Stimulated activated effector memory CD8-positive, alpha-beta T cell treated with anti-CD3 and anti-CD28 coated beads, Interleukin-12 subunit alpha, Interleukin-12 subunit beta, amount 100 ng/mL, for 72 hours (primary cell): ENCODE measurements at regions not wholly inside any gene's neighbourhood (a gene's known extent, or its start where the extent isn't known, plus 50 kb on each side); places are given as distances from the start of the nearest gene placed in this dataset.

Source experiments
- ATAC-seq: fragments of 150-1000 bp; cut with Tn5 transposase; 2 replicates; pipeline ENCODE4 v1.10.0; 2021
- DNase-seq, 2 donors: peaks; one replicate each; pipeline ENCODE4 v3.0.0; 2021 to 2022; ENCODE audit warnings: low spot score in 2 of 2
- H3K27ac Mint-ChIP-seq: one replicate; pipeline ENCODE4 v1.8.0; 2022; ENCODE audit warnings: mild to moderate bottlenecking, mixed read lengths
- H3K36me3 Mint-ChIP-seq: one replicate; pipeline ENCODE4 v1.8.0; 2022; ENCODE audit warnings: mild to moderate bottlenecking, mixed read lengths
- H3K4me1 Mint-ChIP-seq: one replicate; pipeline ENCODE4 v1.8.0; 2022; ENCODE audit warnings: mixed read lengths
- H3K4me3 Mint-ChIP-seq: one replicate; pipeline ENCODE4 v1.8.0; 2022; ENCODE audit warnings: mild to moderate bottlenecking, mixed read lengths
- H3K9me3 Mint-ChIP-seq: one replicate; pipeline ENCODE4 v1.8.0; 2022; ENCODE audit warnings: mixed read lengths

- DNase-seq (no peak), ATAC-seq (peak; percentile 6)
- H3K36me3 Mint-ChIP-seq = no peaks in the 10 kb centered on the region
- no peaks in the 10 kb centered on the region for H3K4me1 Mint-ChIP-seq
- no peak overlapping the region for H3K27ac Mint-ChIP-seq
- no peak overlapping the region for H3K4me3 Mint-ChIP-seq
- H3K9me3 Mint-ChIP-seq = peaks cover 6% of the 10 kb centered on the region
Observed at GRCh38 chr6:40197371-40197770, 263.1 kb upstream of the MOCS1 start.

- DNase-seq (no peak), ATAC-seq (no peak)
- Mint-ChIP-seq H3K4me3 (no peak overlapping the region), H3K9me3 (no peaks in the 10 kb centered on the region), H3K36me3 (no peaks in the 10 kb centered on the region), H3K4me1 (no peaks in the 10 kb centered on the region), H3K27ac (no peak overlapping the region)
Observed at GRCh38 chr6:40196135-40196518, 261.9 kb upstream of the MOCS1 start.

GRCh38 chr6:40195428-40196134 lies 261.3 kb upstream of the MOCS1 start:
- DNase-seq (no peak), ATAC-seq (no peak)
- no peaks in the 10 kb centered on the region for H3K4me1 Mint-ChIP-seq
- no peaks in the 10 kb centered on the region for H3K9me3 Mint-ChIP-seq
- no peak overlapping the region for H3K27ac Mint-ChIP-seq
- no peak overlapping the region for H3K4me3 Mint-ChIP-seq
- H3K36me3 Mint-ChIP-seq = no peaks in the 10 kb centered on the region

GRCh38 chr6:40194447-40195170 lies 260.3 kb upstream of the MOCS1 start:
- Mint-ChIP-seq H3K27ac (no peak overlapping the region), H3K36me3 (no peaks in the 10 kb centered on the region), H3K9me3 (no peaks in the 10 kb centered on the region), H3K4me3 (no peak overlapping the region), H3K4me1 (no peaks in the 10 kb centered on the region)
- ATAC-seq (no peak), DNase-seq (no peak)

- Mint-ChIP-seq H3K9me3 (no peaks in the 10 kb centered on the region), H3K36me3 (no peaks in the 10 kb centered on the region), H3K4me3 (no peak overlapping the region), H3K4me1 (no peaks in the 10 kb centered on the region), H3K27ac (no peak overlapping the region)
- DNase-seq (no peak), ATAC-seq (no peak)
Observed at GRCh38 chr6:40192516-40192915, 258.3 kb upstream of the MOCS1 start.

- DNase-seq (no peak), ATAC-seq (no peak)
- no peak overlapping the region for H3K27ac Mint-ChIP-seq
- H3K4me3 Mint-ChIP-seq = no peak overlapping the region
- peaks cover 4% of the 10 kb centered on the region for H3K9me3 Mint-ChIP-seq
- H3K36me3 Mint-ChIP-seq = no peaks in the 10 kb centered on the region
- no peaks in the 10 kb centered on the region for H3K4me1 Mint-ChIP-seq
Observed at GRCh38 chr6:40188931-40189330, 254.7 kb upstream of the MOCS1 start.

- no peak overlapping the region for H3K27ac Mint-ChIP-seq
- H3K9me3 Mint-ChIP-seq = peaks cover 14% of the 10 kb centered on the region
- H3K4me1 Mint-ChIP-seq = no peaks in the 10 kb centered on the region
- H3K36me3 Mint-ChIP-seq = no peaks in the 10 kb centered on the region
- ATAC-seq (no peak), DNase-seq (no peak)
- no peak overlapping the region for H3K4me3 Mint-ChIP-seq
Observed at GRCh38 chr6:40187535-40188144, 253.4 kb upstream of the MOCS1 start.

GRCh38 chr6:40185486-40185885 lies 251.2 kb upstream of the MOCS1 start:
- no peaks in the 10 kb centered on the region for H3K36me3 Mint-ChIP-seq
- no peaks in the 10 kb centered on the region for H3K4me1 Mint-ChIP-seq
- no peak overlapping the region for H3K27ac Mint-ChIP-seq
- no peak for DNase-seq
- no peak overlapping the region for H3K4me3 Mint-ChIP-seq
- ATAC-seq = no peak
- H3K9me3 Mint-ChIP-seq = peaks cover 17% of the 10 kb centered on the region

- ATAC-seq (no peak), DNase-seq (peak in 1 of 2 donors; percentile 3)
- Mint-ChIP-seq H3K36me3 (no peaks in the 10 kb centered on the region), H3K27ac (no peak overlapping the region), H3K4me3 (no peak overlapping the region), H3K9me3 (peaks cover 17% of the 10 kb centered on the region), H3K4me1 (no peaks in the 10 kb centered on the region)
Observed at GRCh38 chr6:40183902-40184301, 249.6 kb upstream of the MOCS1 start.

GRCh38 chr6:40181367-40181766 lies 247.1 kb upstream of the MOCS1 start:
- peaks cover 24% of the 10 kb centered on the region for H3K9me3 Mint-ChIP-seq
- H3K27ac Mint-ChIP-seq = no peak overlapping the region
- H3K4me1 Mint-ChIP-seq = no peaks in the 10 kb centered on the region
- no peak overlapping the region for H3K4me3 Mint-ChIP-seq
- H3K36me3 Mint-ChIP-seq = no peaks in the 10 kb centered on the region
- ATAC-seq (no peak), DNase-seq (no peak)

- Mint-ChIP-seq H3K9me3 (peaks cover 24% of the 10 kb centered on the region), H3K4me3 (no peak overlapping the region), H3K36me3 (no peaks in the 10 kb centered on the region), H3K4me1 (no peaks in the 10 kb centered on the region), H3K27ac (no peak overlapping the region)
- DNase-seq (no peak), ATAC-seq (no peak)
Observed at GRCh38 chr6:40180271-40180670, 246.0 kb upstream of the MOCS1 start.

GRCh38 chr6:40179496-40179895 lies 245.2 kb upstream of the MOCS1 start:
- no peak for DNase-seq
- Mint-ChIP-seq H3K9me3 (peaks cover 24% of the 10 kb centered on the region), H3K27ac (no peak overlapping the region), H3K36me3 (no peaks in the 10 kb centered on the region), H3K4me3 (no peak overlapping the region), H3K4me1 (no peaks in the 10 kb centered on the region)
- ATAC-seq = no peak

- DNase-seq (no peak), ATAC-seq (no peak)
- no peaks in the 10 kb centered on the region for H3K4me1 Mint-ChIP-seq
- H3K36me3 Mint-ChIP-seq = no peaks in the 10 kb centered on the region
- peaks cover 10% of the 10 kb centered on the region for H3K9me3 Mint-ChIP-seq
- no peak overlapping the region for H3K27ac Mint-ChIP-seq
- no peak overlapping the region for H3K4me3 Mint-ChIP-seq
Observed at GRCh38 chr6:40177598-40177997, 243.3 kb upstream of the MOCS1 start.

- Mint-ChIP-seq H3K36me3 (no peaks in the 10 kb centered on the region), H3K27ac (no peak overlapping the region), H3K9me3 (peaks cover 7% of the 10 kb centered on the region), H3K4me1 (no peaks in the 10 kb centered on the region), H3K4me3 (no peak overlapping the region)
- DNase-seq (no peak), ATAC-seq (no peak)
Observed at GRCh38 chr6:40176152-40176551, 241.9 kb upstream of the MOCS1 start.

GRCh38 chr6:40172272-40172671 lies 238.0 kb upstream of the MOCS1 start:
- no peaks in the 10 kb centered on the region for H3K36me3 Mint-ChIP-seq
- DNase-seq (no peak), ATAC-seq (no peak)
- H3K4me3 Mint-ChIP-seq = no peak overlapping the region
- peaks cover 7% of the 10 kb centered on the region for H3K9me3 Mint-ChIP-seq
- H3K4me1 Mint-ChIP-seq = no peaks in the 10 kb centered on the region
- no peak overlapping the region for H3K27ac Mint-ChIP-seq

GRCh38 chr6:40171343-40171742 lies 237.1 kb upstream of the MOCS1 start:
- H3K36me3 Mint-ChIP-seq = no peaks in the 10 kb centered on the region
- H3K9me3 Mint-ChIP-seq = no peaks in the 10 kb centered on the region
- H3K4me1 Mint-ChIP-seq = no peaks in the 10 kb centered on the region
- no peak for DNase-seq
- no peak for ATAC-seq
- H3K4me3 Mint-ChIP-seq = no peak overlapping the region
- H3K27ac Mint-ChIP-seq = no peak overlapping the region
